DMS53 treated with DMSO at 0.1 percent for 48 hours (cell line): ENCODE measurements at regions not wholly inside any gene's neighbourhood (a gene's known extent, or its start where the extent isn't known, plus 50 kb on each side); places are given as distances from the start of the nearest gene placed in this dataset.
"Not testable (repeated sequence)": the region's sequence is repeated elsewhere in the genome, so short reads cannot be mapped to it uniquely, and the experiment has no call there.

Source experiments
- DNase-seq: peaks from one replicate; lab custom pipeline; 2025; ENCODE audit not compliant: unreplicated experiment; lab: John Stamatoyannopoulos, UW

DNA sequence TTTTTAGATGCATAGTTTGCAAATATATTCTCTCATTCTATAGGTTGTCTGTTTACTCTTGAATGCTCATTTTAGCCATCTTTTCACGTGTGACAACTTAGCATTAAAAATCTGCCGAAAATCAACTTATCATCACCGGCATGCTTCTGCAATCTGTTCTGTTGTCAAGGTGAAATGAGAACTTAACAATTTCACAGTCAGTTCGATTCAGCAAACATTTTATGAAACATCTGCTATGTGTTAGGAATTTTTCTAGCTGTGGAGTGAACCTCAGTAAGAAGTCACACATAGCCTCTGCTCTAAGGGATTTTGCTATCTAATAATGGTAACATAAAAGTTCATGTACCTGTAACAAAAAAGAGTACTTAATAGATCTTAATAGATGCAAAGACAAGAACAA lies 256.1 kb downstream of the ZWINT start:
- DNase-seq = no peak

- no peak for DNase-seq
Observed at GRCh38 chr10:56104487-56104886, 256.6 kb downstream of the ZWINT start.

DNA sequence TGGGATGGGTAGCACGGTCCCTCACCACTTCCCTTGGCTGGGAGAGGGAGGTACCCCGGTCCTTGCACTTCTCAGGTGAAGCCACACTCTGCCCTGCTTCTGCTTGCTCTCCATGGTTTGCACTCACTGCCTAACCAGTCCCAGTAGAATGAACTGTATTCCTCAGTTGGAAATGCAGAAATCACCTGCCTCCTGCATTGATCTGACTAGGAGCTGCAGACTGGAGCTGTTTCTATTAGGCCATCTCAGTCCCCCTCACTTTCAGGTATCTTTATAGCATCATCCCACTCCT lies 264.9 kb downstream of the ZWINT start:
- no peak for DNase-seq

GRCh38 chr10:56095506-56096225 lies 265.4 kb downstream of the ZWINT start:
- no peak for DNase-seq

DNA sequence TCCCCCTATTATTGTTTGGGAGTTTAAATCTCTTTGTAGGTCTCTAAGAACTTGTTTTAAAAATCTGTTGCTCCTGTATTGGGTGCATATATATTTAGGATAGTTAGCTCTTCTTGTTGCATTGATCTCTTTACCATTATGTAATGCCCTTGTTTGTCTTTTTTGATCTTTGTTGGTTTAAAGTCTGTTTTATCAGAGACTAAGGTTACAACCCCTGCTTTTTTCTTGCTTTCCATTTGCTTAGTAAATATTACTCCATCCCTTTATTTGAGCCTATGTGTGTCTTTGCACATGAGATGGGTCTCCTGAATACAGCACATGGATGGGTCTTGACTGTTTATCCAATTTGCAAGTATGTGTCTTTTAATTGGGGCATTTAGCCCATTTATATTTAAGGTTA lies 267.4 kb downstream of the ZWINT start:
- DNase-seq = not testable (repeated sequence)

GRCh38 chr10:56091872-56092271 lies 269.2 kb downstream of the ZWINT start:
- no peak for DNase-seq

GRCh38 chr10:56090914-56091540 lies 270.0 kb downstream of the ZWINT start:
- DNase-seq = no peak

DNA sequence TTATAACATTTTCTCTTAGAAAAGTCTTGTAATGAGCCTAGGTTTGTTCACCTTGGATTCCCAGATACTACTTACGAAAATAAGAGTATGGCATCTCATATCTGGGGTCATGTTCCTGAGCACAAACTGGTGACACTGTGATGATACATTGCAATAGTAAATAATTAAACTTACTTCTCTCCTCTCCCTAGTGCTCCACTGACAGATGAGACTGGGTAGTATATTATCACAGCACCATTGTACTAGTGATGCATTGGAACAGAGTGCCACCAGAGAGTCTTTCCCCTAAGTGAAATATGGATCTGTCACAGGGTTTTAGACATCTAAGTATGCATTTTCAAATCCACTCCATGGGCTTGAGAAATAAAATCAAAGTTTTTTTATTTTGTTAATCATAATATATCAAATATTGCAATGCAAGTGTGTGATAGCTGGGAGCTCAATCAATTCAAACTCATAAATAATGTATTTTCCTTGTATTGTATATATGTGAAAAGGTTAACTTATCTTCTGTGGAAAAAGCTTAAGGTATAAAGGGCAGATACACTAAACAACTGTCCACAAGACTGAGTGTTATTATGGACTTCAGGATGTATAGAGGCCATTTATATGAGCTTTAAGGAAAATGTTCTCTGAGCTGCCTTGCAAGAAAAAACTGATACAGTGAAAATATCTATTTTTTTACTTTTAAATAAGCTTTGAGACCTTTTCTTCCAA lies 275.5 kb downstream of the ZWINT start:
- no peak for DNase-seq

- no peak for DNase-seq
Observed at GRCh38 chr10:56082169-56082568, 278.9 kb downstream of the ZWINT start.

DNA sequence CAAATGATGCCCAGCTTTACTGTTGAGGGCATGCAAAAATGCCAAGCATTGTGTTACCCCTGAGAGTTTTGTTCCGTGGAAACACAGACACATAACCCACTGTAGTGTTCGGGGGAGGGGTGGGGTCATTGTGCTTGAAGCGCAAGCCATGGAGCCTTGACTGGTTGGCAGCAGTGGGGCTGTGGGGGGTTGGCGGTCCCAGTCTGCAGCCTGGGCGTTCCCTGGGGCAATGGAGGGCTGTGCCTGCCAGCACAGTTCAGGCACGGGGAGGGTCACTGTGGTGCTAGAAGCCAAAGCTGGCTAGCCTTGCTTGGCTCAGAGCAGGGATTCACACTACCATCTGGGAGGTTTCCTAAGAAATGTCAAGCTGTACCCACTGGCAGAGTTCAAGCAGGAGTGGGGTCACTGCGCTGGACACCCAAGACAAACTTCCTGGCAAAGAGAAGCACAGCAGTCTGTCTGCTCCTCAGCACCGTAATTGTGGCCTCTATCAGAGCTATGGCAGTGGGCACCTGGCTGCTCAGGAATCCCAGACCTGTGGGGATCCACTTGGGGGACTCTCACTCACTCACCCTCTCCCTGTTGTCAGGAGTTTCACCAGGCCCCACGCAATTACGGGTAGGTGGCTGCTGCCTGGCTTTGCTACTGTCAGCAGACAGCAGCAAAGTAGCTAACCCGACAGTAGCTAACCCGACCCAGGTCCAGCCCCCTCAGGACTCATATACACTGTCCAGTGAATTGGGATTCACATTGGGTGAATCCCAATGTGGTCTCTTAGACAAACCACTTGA lies 292.4 kb downstream of the ZWINT start:
- no peak for DNase-seq

GRCh38 chr10:56068040-56068439 lies 293.0 kb downstream of the ZWINT start:
- no peak for DNase-seq

DNA sequence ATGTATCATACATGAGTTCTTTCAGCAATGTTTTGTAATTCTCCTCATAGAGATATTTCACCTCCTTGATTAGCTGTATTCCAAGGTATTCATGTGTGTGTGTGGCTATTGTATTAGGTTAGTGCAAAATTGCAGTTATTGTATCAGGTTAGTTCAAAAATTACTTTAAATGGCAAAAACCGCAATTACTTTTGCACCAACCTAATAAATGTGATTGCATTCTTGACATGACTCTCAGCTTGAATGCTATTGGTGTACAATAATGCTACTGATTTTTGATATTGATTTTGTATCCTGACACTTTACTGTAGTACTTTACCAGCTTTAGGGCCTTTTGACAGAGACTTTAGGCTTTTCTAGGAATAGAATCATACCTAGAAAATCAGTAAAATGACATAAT lies 297.4 kb downstream of the ZWINT start:
- DNase-seq = no peak

DNA sequence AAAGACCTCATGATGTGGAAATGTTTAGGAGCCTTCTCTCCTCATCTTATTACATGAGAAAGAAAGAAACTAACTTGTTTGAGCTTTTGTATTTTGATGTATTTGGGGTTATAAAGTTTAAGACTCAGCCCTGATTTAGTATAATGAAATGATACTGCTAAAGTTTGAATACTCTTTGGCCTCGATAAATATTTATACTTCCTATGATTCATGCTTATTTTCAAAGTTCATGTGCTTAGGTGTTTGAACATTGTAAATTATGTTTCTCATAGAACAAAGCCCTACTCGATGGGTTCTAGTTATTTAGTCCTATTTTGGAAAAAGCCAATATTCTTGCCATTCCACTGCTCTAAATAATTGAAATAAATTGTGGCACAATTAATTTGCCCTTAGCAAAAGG lies 303.2 kb downstream of the ZWINT start:
- no peak for DNase-seq

- DNase-seq = no peak
Observed at GRCh38 chr10:56035489-56035888, 325.6 kb downstream of the ZWINT start.

GRCh38 chr10:56028298-56029132 lies 332.5 kb downstream of the ZWINT start:
- DNase-seq = no peak

DNA sequence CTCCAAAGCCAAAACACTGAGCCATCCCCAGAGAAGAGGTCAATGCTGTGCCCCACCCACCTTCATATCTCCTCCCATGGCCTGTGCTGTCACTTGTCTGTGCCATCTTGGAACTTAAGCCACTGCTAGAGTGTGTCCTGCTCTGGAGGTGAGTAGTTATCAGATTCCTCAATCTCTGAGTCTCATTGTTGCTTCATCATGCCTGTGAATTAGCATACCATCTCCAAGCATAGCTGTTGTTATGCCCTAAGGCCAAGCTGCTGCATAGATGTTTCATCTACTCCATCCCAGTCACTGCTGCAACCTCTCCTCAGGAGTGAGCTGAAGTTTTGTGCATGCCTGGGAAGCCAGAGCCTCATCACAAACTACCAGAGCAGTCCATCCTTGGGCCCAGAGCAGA lies 349.0 kb downstream of the ZWINT start:
- no peak for DNase-seq

DNA sequence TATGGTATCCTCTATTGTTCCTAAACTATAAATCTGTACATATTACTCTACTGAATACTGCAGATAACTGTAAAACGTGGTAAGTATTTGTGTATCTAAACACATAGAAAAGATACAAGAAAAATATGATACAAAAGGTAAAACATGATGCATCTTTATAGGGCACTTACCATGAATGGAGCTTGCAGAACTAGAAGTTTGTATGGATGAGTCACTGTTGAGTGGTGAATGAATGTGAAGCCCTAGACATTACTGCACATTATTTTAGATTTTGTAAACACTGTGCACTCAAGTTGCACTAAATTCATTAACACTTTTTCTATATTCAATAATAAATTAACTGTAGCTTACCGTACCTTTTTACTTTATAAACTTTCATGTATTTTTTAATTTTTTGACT lies 357.5 kb downstream of the ZWINT start:
- no peak for DNase-seq

- no peak for DNase-seq
Observed at GRCh38 chr10:55989188-55989587, 371.9 kb downstream of the ZWINT start.

DNA sequence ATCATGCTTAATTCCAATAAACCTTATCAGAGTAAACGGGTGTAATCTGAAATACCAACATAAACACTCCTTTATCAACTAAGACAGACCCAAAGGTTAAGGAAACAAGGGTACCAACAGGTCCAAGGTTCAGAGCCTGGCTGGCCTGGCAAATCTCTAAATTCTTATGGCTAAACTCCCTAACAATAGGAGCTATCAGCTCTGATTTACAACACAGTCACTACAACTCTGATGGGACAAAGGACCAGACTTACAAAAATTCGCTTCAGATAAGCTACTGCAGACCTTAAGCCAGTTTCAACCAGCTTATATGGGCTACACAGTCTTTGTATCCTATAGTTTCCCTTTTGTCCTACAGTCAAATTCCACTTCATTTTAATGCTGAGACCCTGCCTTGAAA lies 381.9 kb downstream of the ZWINT start:
- DNase-seq = no peak

- DNase-seq = no peak
Observed at GRCh38 chr10:55966101-55966500, 395.0 kb downstream of the ZWINT start.

DNA sequence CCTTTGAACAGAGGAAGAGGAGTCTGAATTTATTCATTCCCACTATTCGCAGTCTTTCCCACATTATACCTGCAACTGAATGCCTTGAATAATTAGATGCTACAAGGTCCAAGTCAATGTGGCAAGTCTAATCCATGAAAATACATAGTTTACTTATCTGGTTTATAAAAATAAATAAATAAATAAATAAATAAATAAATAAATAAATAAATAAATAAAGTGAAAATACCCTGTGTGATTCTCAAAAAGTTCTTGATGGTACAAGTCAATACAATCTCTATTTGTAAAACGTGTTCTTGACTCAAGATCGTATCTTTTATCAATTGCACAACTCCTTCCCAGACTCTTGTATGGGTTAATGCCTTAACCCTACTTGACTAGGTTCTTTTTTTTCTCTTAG lies 417.7 kb downstream of the ZWINT start:
- DNase-seq = no peak
